ENCODE measurements at regions not wholly inside any gene's neighbourhood (a gene's known extent, or its start where the extent isn't known, plus 50 kb on each side); places are given as distances from the start of the nearest gene placed in this dataset.

- no peak overlapping the region for H3K4me2 ChIP-seq
- H3K4me1 ChIP-seq (ENCODE audit: low read depth, poor library complexity, severe bottlenecking) = peaks cover 4% of the 10 kb centered on the region
- H3K4me3 ChIP-seq (IDR thresholded peaks at IDR 0.05; ENCODE audit: insufficient read depth, low read depth, low read length) = no peak overlapping the region
- H3K9ac ChIP-seq = no peak overlapping the region
- no peaks in the 10 kb centered on the region for H3K27me3 ChIP-seq (ENCODE audit: insufficient read depth, low read depth)
- TF ChIP-seq CTCF (conservative IDR thresholded peaks at IDR 0.05; ENCODE audit: low read depth, low read length) = no peak
- H2AFZ ChIP-seq (ENCODE audit: low read depth) = no peak overlapping the region
- no peaks in the 10 kb centered on the region for H3K79me2 ChIP-seq (ENCODE audit: insufficient read depth, low read depth)
- H3K27ac ChIP-seq = no peak overlapping the region
- H3K36me3 ChIP-seq (ENCODE audit: insufficient read depth) = no peaks in the 10 kb centered on the region
- H4K20me1 ChIP-seq (ENCODE audit: insufficient read depth) = no peaks in the 10 kb centered on the region
Measured at GRCh38 chr20:11799281-11799684, 118.4 kb upstream of the BTBD3 start.

- Histone ChIP-seq H3K27me3 (ENCODE audit: insufficient read depth, low read depth) (no peaks in the 10 kb centered on the region), H3K27ac (no peak overlapping the region), H2AFZ (ENCODE audit: low read depth) (no peak overlapping the region), H3K79me2 (ENCODE audit: insufficient read depth, low read depth) (no peaks in the 10 kb centered on the region), H3K36me3 (ENCODE audit: insufficient read depth) (no peaks in the 10 kb centered on the region), H3K4me1 (ENCODE audit: low read depth, poor library complexity, severe bottlenecking) (no peaks in the 10 kb centered on the region), H3K4me2 (no peak overlapping the region), H3K4me3 (IDR thresholded peaks at IDR 0.05; ENCODE audit: insufficient read depth, low read depth, low read length) (no peak overlapping the region), H3K9ac (no peak overlapping the region), H4K20me1 (ENCODE audit: insufficient read depth) (no peaks in the 10 kb centered on the region)
- TF ChIP-seq CTCF (conservative IDR thresholded peaks at IDR 0.05; ENCODE audit: low read depth, low read length) = no peak
Measured at GRCh38 chr20:11807054-11808048, 110.3 kb upstream of the BTBD3 start.

DNA sequence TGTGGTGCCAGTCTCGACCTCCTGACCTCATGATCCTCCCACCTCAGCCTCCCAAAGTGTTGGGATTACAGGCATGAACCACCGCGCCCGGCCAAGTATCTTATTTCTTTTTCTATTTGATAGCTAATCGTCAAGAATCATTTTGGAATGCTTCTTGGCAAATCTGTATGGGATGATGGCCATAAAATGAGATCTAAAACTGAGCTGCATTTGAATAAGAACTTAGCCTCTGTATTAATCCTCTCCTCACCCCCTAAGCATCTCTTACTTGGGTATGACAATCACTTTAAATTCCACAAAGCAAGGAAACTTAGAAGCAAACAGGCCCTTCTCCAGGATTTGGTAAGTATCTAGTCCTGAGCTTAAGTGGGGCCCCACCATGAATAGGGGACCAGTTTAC, 108.9 kb upstream of the BTBD3 start:
- Histone ChIP-seq H3K4me3 (IDR thresholded peaks at IDR 0.05; ENCODE audit: insufficient read depth, low read depth, low read length) (no peak overlapping the region), H3K9ac (no peak overlapping the region), H3K4me1 (ENCODE audit: low read depth, poor library complexity, severe bottlenecking) (no peaks in the 10 kb centered on the region), H3K36me3 (ENCODE audit: insufficient read depth) (no peaks in the 10 kb centered on the region), H2AFZ (ENCODE audit: low read depth) (no peak overlapping the region), H3K27me3 (ENCODE audit: insufficient read depth, low read depth) (no peaks in the 10 kb centered on the region), H3K4me2 (no peak overlapping the region), H4K20me1 (ENCODE audit: insufficient read depth) (no peaks in the 10 kb centered on the region), H3K27ac (no peak overlapping the region), H3K79me2 (ENCODE audit: insufficient read depth, low read depth) (no peaks in the 10 kb centered on the region)
- no peak for TF ChIP-seq CTCF (conservative IDR thresholded peaks at IDR 0.05; ENCODE audit: low read depth, low read length)

- Histone ChIP-seq H3K79me2 (ENCODE audit: insufficient read depth, low read depth) (no peaks in the 10 kb centered on the region), H2AFZ (ENCODE audit: low read depth) (no peak overlapping the region), H3K4me1 (ENCODE audit: low read depth, poor library complexity, severe bottlenecking) (no peaks in the 10 kb centered on the region), H3K4me3 (IDR thresholded peaks at IDR 0.05; ENCODE audit: insufficient read depth, low read depth, low read length) (no peak overlapping the region), H3K9ac (no peak overlapping the region), H3K27me3 (ENCODE audit: insufficient read depth, low read depth) (no peaks in the 10 kb centered on the region), H3K4me2 (no peak overlapping the region), H4K20me1 (ENCODE audit: insufficient read depth) (no peaks in the 10 kb centered on the region), H3K27ac (no peak overlapping the region), H3K36me3 (ENCODE audit: insufficient read depth) (no peaks in the 10 kb centered on the region)
- TF ChIP-seq CTCF (conservative IDR thresholded peaks at IDR 0.05; ENCODE audit: low read depth, low read length) = no peak
Measured at GRCh38 chr20:11810311-11811083, 107.2 kb upstream of the BTBD3 start.

All from KMS-11 (cell line).